ENCODE measurements at regions not wholly inside any gene's neighbourhood (a gene's known extent, or its start where the extent isn't known, plus 50 kb on each side); places are given as distances from the start of the nearest gene placed in this dataset.
"Not testable (repeated sequence)": the region's sequence is repeated elsewhere in the genome, so short reads cannot be mapped to it uniquely, and the experiment has no call there.

DNA sequence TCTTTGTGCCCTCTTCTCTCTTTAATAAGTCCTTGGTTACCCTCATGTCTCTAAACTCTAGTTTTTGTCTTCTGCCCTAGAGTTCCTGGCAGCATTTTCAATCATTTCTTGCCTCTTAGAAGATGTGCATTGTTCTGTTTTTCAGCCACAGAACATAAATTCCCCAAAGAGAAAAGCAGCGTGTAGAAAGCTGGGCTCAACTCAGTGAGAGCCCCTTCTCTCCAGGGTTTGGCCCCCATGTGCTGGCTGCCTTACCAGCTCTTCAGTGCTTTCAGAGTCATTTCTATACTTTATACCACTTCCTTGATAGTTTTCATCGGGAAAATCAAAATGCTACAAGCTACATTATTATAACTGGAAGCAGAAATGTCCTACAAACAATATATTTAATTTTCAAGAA, 369.1 kb upstream of the GRM7 start:
- Histone ChIP-seq H3K27ac (no peak overlapping the region), H4K20me1 (ENCODE audit: insufficient read depth) (no peaks in the 10 kb centered on the region), H3K36me3 (ENCODE audit: low read depth) (no peaks in the 10 kb centered on the region), H3K4me3 (peak overlapping the region; percentile 67), H3K79me2 (ENCODE audit: low read depth) (peaks cover 4% of the 10 kb centered on the region; the same call in 1 of the 2 replicates), H3F3A (ENCODE audit: insufficient read depth, low read depth) (peaks cover 15% of the 10 kb centered on the region; the same call in 1 of the 2 replicates), H3K9me2 (ENCODE audit: insufficient read depth) (peaks cover 5% of the 10 kb centered on the region; the same call in 1 of the 2 replicates), H2AFZ (peak overlapping the region; percentile 92), H3K4me1 (replicated peaks; ENCODE audit: insufficient read depth) (peaks cover 15% of the 10 kb centered on the region), H3K4me2 (peak overlapping the region; percentile 81), H3K27me3 (ENCODE audit: insufficient read depth, low read depth) (no peaks in the 10 kb centered on the region), H3K9me3 (ENCODE audit: insufficient read depth, low read depth) (peaks cover 7% of the 10 kb centered on the region; the same call in 1 of the 2 replicates)
- DNase-seq = no peak
- TSS peak; percentile 58 for BruUV-seq (replicated peaks)
- intact Hi-C loops (cut with micrococcal nuclease; ENCODE audit: unreplicated experiment) = no loop called here
- no peak for TF ChIP-seq EZH2 (IDR thresholded peaks at IDR 0.05; ENCODE audit: low read depth)
- TF ChIP-seq, protein P1, sequence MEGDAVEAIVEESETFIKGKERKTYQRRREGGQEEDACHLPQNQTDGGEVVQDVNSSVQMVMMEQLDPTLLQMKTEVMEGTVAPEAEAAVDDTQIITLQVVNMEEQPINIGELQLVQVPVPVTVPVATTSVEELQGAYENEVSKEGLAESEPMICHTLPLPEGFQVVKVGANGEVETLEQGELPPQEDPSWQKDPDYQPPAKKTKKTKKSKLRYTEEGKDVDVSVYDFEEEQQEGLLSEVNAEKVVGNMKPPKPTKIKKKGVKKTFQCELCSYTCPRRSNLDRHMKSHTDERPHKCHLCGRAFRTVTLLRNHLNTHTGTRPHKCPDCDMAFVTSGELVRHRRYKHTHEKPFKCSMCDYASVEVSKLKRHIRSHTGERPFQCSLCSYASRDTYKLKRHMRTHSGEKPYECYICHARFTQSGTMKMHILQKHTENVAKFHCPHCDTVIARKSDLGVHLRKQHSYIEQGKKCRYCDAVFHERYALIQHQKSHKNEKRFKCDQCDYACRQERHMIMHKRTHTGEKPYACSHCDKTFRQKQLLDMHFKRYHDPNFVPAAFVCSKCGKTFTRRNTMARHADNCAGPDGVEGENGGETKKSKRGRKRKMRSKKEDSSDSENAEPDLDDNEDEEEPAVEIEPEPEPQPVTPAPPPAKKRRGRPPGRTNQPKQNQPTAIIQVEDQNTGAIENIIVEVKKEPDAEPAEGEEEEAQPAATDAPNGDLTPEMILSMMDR (conservative IDR thresholded peaks at IDR 0.05) = no peak
- ChIA-PET POLR2A (ENCODE audit: unreplicated experiment) (no interaction called here), CTCF (no interaction called here)

DNA sequence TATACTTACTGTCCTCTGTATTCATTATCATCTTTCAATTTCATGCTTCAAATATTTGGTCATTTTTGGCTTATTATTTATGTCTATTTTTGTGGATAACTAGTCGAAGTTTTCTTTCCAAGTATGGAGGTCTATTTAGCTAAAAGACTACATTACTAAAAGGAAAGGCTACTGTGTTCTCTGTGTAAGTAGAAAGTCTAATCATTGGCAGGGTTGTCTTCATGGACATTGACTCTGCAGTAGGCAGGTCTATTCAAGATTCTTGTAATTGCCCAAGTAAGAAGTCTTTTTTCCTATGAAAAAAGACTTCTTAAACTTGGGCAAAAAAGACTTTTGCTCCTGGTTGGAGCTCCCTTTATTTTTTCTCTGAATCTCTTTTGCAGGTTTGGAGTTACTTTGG, 368.6 kb upstream of the GRM7 start:
- Histone ChIP-seq H3K36me3 (ENCODE audit: low read depth) (no peaks in the 10 kb centered on the region), H3K4me2 (peak overlapping the region; percentile 81), H3K4me1 (replicated peaks; ENCODE audit: insufficient read depth) (peaks cover 15% of the 10 kb centered on the region), H3K9me3 (ENCODE audit: insufficient read depth, low read depth) (peaks cover 7% of the 10 kb centered on the region; the same call in 1 of the 2 replicates), H3K9me2 (ENCODE audit: insufficient read depth) (peaks cover 5% of the 10 kb centered on the region; the same call in 1 of the 2 replicates), H3K4me3 (peak overlapping the region; percentile 67), H3K27ac (no peak overlapping the region), H3F3A (ENCODE audit: insufficient read depth, low read depth) (peaks cover 15% of the 10 kb centered on the region; the same call in 1 of the 2 replicates), H3K27me3 (ENCODE audit: insufficient read depth, low read depth) (no peaks in the 10 kb centered on the region), H4K20me1 (ENCODE audit: insufficient read depth) (no peaks in the 10 kb centered on the region), H2AFZ (no peak overlapping the region), H3K79me2 (ENCODE audit: low read depth) (peaks cover 4% of the 10 kb centered on the region; the same call in 1 of the 2 replicates)
- ChIA-PET CTCF (no interaction called here), POLR2A (ENCODE audit: unreplicated experiment) (interaction anchor here (0.7 kb wide), 1 partner anchor 1513 kb away, joined by 10 read pairs; no protein-coding TSS in a partner anchor)
- TF ChIP-seq, protein P1 (conservative IDR thresholded peaks at IDR 0.05) = no peak
- no peak for TF ChIP-seq EZH2 (IDR thresholded peaks at IDR 0.05; ENCODE audit: low read depth)
- intact Hi-C loops (cut with micrococcal nuclease; ENCODE audit: unreplicated experiment) = no loop called here
- no TSS peak for BruUV-seq (replicated peaks)
- DNase-seq = no peak

DNA sequence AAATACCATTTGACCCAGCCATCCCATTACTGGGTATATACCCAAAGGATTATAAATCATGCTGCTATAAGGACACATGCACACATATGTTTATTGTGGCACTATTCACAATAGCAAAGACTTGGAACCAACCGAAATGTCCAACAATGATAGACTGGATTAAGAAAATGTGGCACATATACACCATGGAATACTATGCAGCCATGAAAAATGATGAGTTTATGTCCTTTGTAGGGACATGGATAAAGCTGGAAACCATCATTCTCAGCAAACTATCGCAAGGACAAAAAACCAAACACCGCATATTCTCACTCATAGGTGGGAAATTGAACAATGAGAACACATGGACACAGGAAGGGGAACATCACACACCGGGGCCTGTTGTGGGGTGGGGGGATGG, 362.0 kb upstream of the GRM7 start:
- H3K4me3 ChIP-seq; H3K36me3 ChIP-seq (ENCODE audit: low read depth); H3K9me3 ChIP-seq (ENCODE audit: insufficient read depth, low read depth); H4K20me1 ChIP-seq (ENCODE audit: insufficient read depth); BruUV-seq (replicated peaks); H3K79me2 ChIP-seq (ENCODE audit: low read depth); intact Hi-C loops (cut with micrococcal nuclease; ENCODE audit: unreplicated experiment); H2AFZ ChIP-seq; H3F3A ChIP-seq (ENCODE audit: insufficient read depth, low read depth); H3K4me2 ChIP-seq; H3K27me3 ChIP-seq (ENCODE audit: insufficient read depth, low read depth); POLR2A ChIA-PET (ENCODE audit: unreplicated experiment); H3K9me2 ChIP-seq (ENCODE audit: insufficient read depth); CTCF ChIA-PET; DNase-seq; H3K27ac ChIP-seq; H3K4me1 ChIP-seq (replicated peaks; ENCODE audit: insufficient read depth): not testable (repeated sequence)

DNA sequence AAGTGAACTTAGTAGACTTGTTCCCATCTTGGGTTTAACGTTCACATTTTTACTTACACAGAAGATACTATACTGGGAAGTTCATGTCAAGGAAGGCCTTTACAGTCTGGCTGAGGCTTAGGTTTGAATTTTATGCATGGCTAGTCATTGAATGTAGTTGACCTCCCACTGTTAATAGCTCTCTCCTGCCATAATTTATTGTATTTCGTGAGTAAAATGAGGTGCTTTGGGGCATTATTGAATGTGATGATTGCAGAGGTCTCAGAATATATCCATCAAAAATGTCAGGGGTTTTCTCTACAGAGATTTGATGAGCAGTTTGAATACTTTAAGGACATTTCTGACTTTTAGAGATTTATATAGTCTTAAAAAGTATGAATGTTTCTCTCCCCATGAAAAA, 356.6 kb upstream of the GRM7 start:
- Histone ChIP-seq H3K9me2 (ENCODE audit: insufficient read depth) (0 out of 2 replicates have a peak, but pooled peaks cover 3% of the 10 kb centered on the region), H3K4me3 (no peak overlapping the region), H3K27me3 (ENCODE audit: insufficient read depth, low read depth) (no peaks in the 10 kb centered on the region), H3K79me2 (ENCODE audit: low read depth) (no peaks in the 10 kb centered on the region), H3K27ac (no peak overlapping the region), H3K36me3 (ENCODE audit: low read depth) (no peaks in the 10 kb centered on the region), H4K20me1 (ENCODE audit: insufficient read depth) (no peaks in the 10 kb centered on the region), H3F3A (ENCODE audit: insufficient read depth, low read depth) (no peaks in the 10 kb centered on the region; the same call in 1 of the 2 replicates), H2AFZ (no peak overlapping the region), H3K4me1 (replicated peaks; ENCODE audit: insufficient read depth) (no peaks in the 10 kb centered on the region), H3K9me3 (ENCODE audit: insufficient read depth, low read depth) (no peaks in the 10 kb centered on the region), H3K4me2 (no peak overlapping the region)
- no peak for DNase-seq
- CTCF ChIA-PET = no interaction called here
- intact Hi-C loops (cut with micrococcal nuclease; ENCODE audit: unreplicated experiment) = no loop called here
- BruUV-seq (replicated peaks) = no TSS peak
- POLR2A ChIA-PET (ENCODE audit: unreplicated experiment) = no interaction called here
- TF ChIP-seq EZH2 (IDR thresholded peaks at IDR 0.05; ENCODE audit: low read depth) = no peak
- TF ChIP-seq, protein P1 (conservative IDR thresholded peaks at IDR 0.05) = no peak
